IMR-90 (cell line): ENCODE measurements at regions not wholly inside any gene's neighbourhood (a gene's known extent, or its start where the extent isn't known, plus 50 kb on each side); places are given as distances from the start of the nearest gene placed in this dataset.

ENCODE experiments used
- ATAC-seq: fragments of 200-7000 bp; cut with Tn5 transposase; 2 replicates; pipeline ENCODE4 v1.9.1; 2020; ENCODE audit warnings: low read depth, mild to moderate bottlenecking, moderate library complexity
- BruUV-seq: library from RNA; stranded (reverse); fragments of 400-500 nt; replicated peaks from 2 replicates; lab custom pipeline; 2021; lab: Mats Ljungman, UMichigan
- CTCF ChIA-PET: fragments of 300-600 bp; formaldehyde crosslinking; extraction: SDS; loops from one replicate; lab custom pipeline; 2021; ENCODE audit warnings: antibody characterized with exemption; lab: Yijun Ruan, JAX
- POLR2A ChIA-PET: fragments of 300-600 bp; sonication (Branson Sonifier 250); formaldehyde crosslinking; loops from one replicate; lab custom pipeline; 2022; ENCODE audit warnings: antibody characterized with exemption; ENCODE audit not compliant: unreplicated experiment; lab: Charles Lee
- DNase-seq: peaks from one replicate; pipeline ENCODE4 v3.0.0; 2013
- H2AFZ ChIP-seq: replicated peaks from 2 replicates; pipeline ENCODE3; 2013; ENCODE audit warnings: low read length, mild to moderate bottlenecking; ENCODE audit not compliant: poor library complexity
- H2AK5ac ChIP-seq: 2 replicates; pipeline ENCODE4 v1.6.1; 2013; ENCODE audit warnings: low read depth, low read length, inconsistent platforms
- H2AK9ac ChIP-seq: replicated peaks from 2 replicates; pipeline ENCODE3; 2013; ENCODE audit warnings: mild to moderate bottlenecking, low read depth, low read length, moderate library complexity; ENCODE audit not compliant: poor library complexity
- H2BK120ac ChIP-seq: 2 replicates; pipeline ENCODE4 v1.6.1; 2013; ENCODE audit warnings: low read depth, low read length, inconsistent platforms
- H2BK15ac ChIP-seq: 3 replicates; pipeline ENCODE4 v1.6.1; 2013; ENCODE audit warnings: low read depth, low read length, inconsistent platforms
- H2BK20ac ChIP-seq: 2 replicates; pipeline ENCODE4 v1.6.1; 2013; ENCODE audit warnings: low read depth, mild to moderate bottlenecking, inconsistent platforms, low read length, moderate library complexity
- H2BK5ac ChIP-seq: 2 replicates; pipeline ENCODE4 v1.6.1; 2013; ENCODE audit warnings: mild to moderate bottlenecking, low read depth, low read length, inconsistent platforms; ENCODE audit not compliant: poor library complexity, severe bottlenecking
- H3K14ac ChIP-seq: replicated peaks from 2 replicates; pipeline ENCODE4 v1.6.1; 2013; ENCODE audit warnings: low read depth, low read length, inconsistent platforms
- H3K18ac ChIP-seq: 2 replicates; pipeline ENCODE4 v1.6.1; 2013; ENCODE audit warnings: low read depth, low read length, control low read depth
- H3K23ac ChIP-seq: 2 replicates; pipeline ENCODE4 v1.6.1; 2013; ENCODE audit warnings: low read depth, low read length, inconsistent platforms
- H3K27ac ChIP-seq: 2 replicates; pipeline ENCODE4 v1.5.1; 2013; ENCODE audit warnings: mild to moderate bottlenecking, control low read depth, low read length; ENCODE audit not compliant: insufficient read depth
- H3K27me3 ChIP-seq: 2 replicates; pipeline ENCODE4 v1.6.1; 2013; ENCODE audit warnings: low read length; ENCODE audit not compliant: control insufficient read depth, insufficient read depth
- H3K36me3 ChIP-seq: 2 replicates; pipeline ENCODE4 v1.6.1; 2013; ENCODE audit warnings: low read length, mixed read lengths; ENCODE audit not compliant: control insufficient read depth, insufficient read depth
- H3K4ac ChIP-seq: 2 replicates; pipeline ENCODE4 v1.6.1; 2013; ENCODE audit warnings: low read depth, low read length, inconsistent platforms
- H3K4me1 ChIP-seq: 2 replicates; pipeline ENCODE4 v1.6.1; 2013; ENCODE audit warnings: low read length, mixed read lengths; ENCODE audit not compliant: control insufficient read depth, insufficient read depth
- H3K4me2 ChIP-seq: 2 replicates; pipeline ENCODE4 v1.6.1; 2013; ENCODE audit warnings: low read depth, mild to moderate bottlenecking, control low read depth, low read length, moderate library complexity
- H3K4me3 ChIP-seq: 2 replicates; pipeline ENCODE4 v1.5.1; 2013; ENCODE audit warnings: low read depth, mild to moderate bottlenecking, control low read depth, low read length, moderate library complexity; ENCODE audit not compliant: insufficient read depth
- H3K56ac ChIP-seq: 2 replicates; pipeline ENCODE4 v1.6.1; 2013; ENCODE audit warnings: low read length, inconsistent platforms; ENCODE audit not compliant: insufficient read depth; ENCODE audit errors: extremely low read depth
- H3K79me1 ChIP-seq, 2 experiments: 2 replicates each; pipeline ENCODE4 v1.6.1; 2013; ENCODE audit warnings: low read length in 2 of 2, inconsistent platforms in 1 of 2, low read depth in 1 of 2
- H3K9ac ChIP-seq: 2 replicates; pipeline ENCODE4 v1.6.1; 2013; ENCODE audit warnings: low read depth, low read length, control low read depth
- H3K9me1 ChIP-seq: 2 replicates; pipeline ENCODE4 v1.6.1; 2013; ENCODE audit warnings: low read length, inconsistent platforms; ENCODE audit not compliant: insufficient read depth
- H3K9me3 ChIP-seq: 2 replicates; pipeline ENCODE4 v1.6.1; 2013; ENCODE audit warnings: low read length; ENCODE audit not compliant: control insufficient read depth, insufficient read depth
- H4K20me1 ChIP-seq: 2 replicates; pipeline ENCODE4 v1.6.1; 2013; ENCODE audit warnings: low read length, inconsistent platforms; ENCODE audit not compliant: insufficient read depth
- H4K5ac ChIP-seq: 2 replicates; pipeline ENCODE4 v1.6.1; 2013; ENCODE audit warnings: mild to moderate bottlenecking, low read depth, low read length, control low read depth
- H4K8ac ChIP-seq, 2 experiments: 2 replicates each; pipeline ENCODE4 v1.6.1; 2013; ENCODE audit warnings: low read depth in 2 of 2, low read length in 2 of 2, control low read depth in 1 of 2, inconsistent platforms in 1 of 2
- H4K91ac ChIP-seq: 2 replicates; pipeline ENCODE4 v1.6.1; 2013; ENCODE audit warnings: low read depth, low read length, inconsistent platforms; ENCODE audit not compliant: insufficient read depth
- CHD1 ChIP-seq: IDR thresholded peaks from 2 replicates; pipeline ENCODE4 v1.6.1; 2012; ENCODE audit warnings: low read depth, low read length, improper control_type of control experiment
- MAZ ChIP-seq: IDR thresholded peaks from 2 replicates; pipeline ENCODE4 v1.6.1; 2012; ENCODE audit warnings: low read depth, mild to moderate bottlenecking, low read length, improper control_type of control experiment, moderate library complexity, borderline replicate concordance
- POLR2A ChIP-seq: IDR thresholded peaks from 2 replicates; pipeline ENCODE4 v1.6.1; 2012; ENCODE audit warnings: mild to moderate bottlenecking, low read depth, low read length
- RAD21 ChIP-seq: IDR thresholded peaks from 2 replicates; pipeline ENCODE4 v1.6.1; 2012; ENCODE audit warnings: low read length, improper control_type of control experiment
- RCOR1 ChIP-seq: IDR thresholded peaks from 2 replicates; pipeline ENCODE4 v1.6.1; 2012; ENCODE audit warnings: mild to moderate bottlenecking, low read length, improper control_type of control experiment; ENCODE audit not compliant: insufficient replicate concordance
- SMC3 ChIP-seq: fragments of 150-350 bp; IDR thresholded peaks from 2 replicates; pipeline ENCODE4 v1.6.1; 2016; ENCODE audit warnings: low read depth, mild to moderate bottlenecking, antibody characterized with exemption, low read length, moderate library complexity
- WGBS, 2 experiments: methylation state at CpG; one replicate each; pipeline versions ENCODE4 v1.1.5 to v1.1.7; 2013; ENCODE audit warnings: missing lambda C conversion rate in 2 of 2; ENCODE audit not compliant: insufficient read length in 1 of 2; ENCODE audit errors: extremely low coverage in 2 of 2; 5-methylcytosine and 5-hydroxymethylcytosine counted together
- dilution Hi-C: fragments of 300-500 bp; cut with HindIII; formaldehyde crosslinking; loops from one replicate; pipeline ENCODE4 v1.14.3; 2018; ENCODE audit warnings: low sequenced_read_pairs; ENCODE audit not compliant: unreplicated experiment
- in situ Hi-C: fragments of 300-500 bp; cut with MboI; formaldehyde crosslinking; loops from 3 replicates; pipeline ENCODE4 v1.14.3; 2019; ENCODE audit warnings: low sequenced_read_pairs, inconsistent platforms, mixed read lengths
- intact Hi-C: fragments of 100-400 bp; cut with micrococcal nuclease; formaldehyde crosslinking; loops from 2 replicates; pipeline ENCODE4 v1.10.0; 2022
- TF ChIP-seq, protein P1 (sequence below): fragments of 150-350 bp; IDR thresholded peaks from 2 replicates; pipeline ENCODE4 v1.6.1; 2016; ENCODE audit warnings: low read depth, mild to moderate bottlenecking, low read length, moderate library complexity, borderline replicate concordance

DNA sequence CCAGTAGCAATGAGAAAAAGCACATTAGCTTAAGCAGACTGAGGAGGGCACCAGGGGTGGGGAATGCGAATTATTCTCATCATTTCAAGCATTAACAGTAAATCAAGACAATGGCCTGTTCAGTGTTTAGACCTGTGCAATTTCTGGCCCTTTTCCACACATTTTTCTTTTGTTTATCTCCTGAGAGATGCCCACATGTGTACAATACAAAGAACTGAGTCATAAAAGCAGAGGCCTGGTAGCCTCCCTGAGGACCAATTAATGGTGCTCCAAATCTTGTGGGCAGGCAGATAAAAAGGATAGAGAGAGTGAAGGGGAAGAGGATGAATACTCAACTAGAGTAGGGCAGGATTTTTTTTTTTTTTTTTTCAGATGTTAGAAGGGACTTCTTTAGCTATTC lies 480.8 kb downstream of the RERGL start:
- intact Hi-C loops, result no loop called here
- H3K9me3 ChIP-seq, result no peaks in the 10 kb centered on the region; the same call in 1 of the 2 replicates
- no peaks in the 10 kb centered on the region for H4K20me1 ChIP-seq
- H3K9me1 ChIP-seq, result no peaks in the 10 kb centered on the region
- H3K4me3 ChIP-seq, result no peak overlapping the region
- no peak overlapping the region for H2AK9ac ChIP-seq
- ChIA-PET CTCF (no interaction called here), POLR2A (no interaction called here)
- TF ChIP-seq RAD21 (no peak), MAZ (no peak), SMC3 (no peak), POLR2A (no peak), RCOR1 (no peak), CHD1 (no peak)
- TF ChIP-seq, protein P1, sequence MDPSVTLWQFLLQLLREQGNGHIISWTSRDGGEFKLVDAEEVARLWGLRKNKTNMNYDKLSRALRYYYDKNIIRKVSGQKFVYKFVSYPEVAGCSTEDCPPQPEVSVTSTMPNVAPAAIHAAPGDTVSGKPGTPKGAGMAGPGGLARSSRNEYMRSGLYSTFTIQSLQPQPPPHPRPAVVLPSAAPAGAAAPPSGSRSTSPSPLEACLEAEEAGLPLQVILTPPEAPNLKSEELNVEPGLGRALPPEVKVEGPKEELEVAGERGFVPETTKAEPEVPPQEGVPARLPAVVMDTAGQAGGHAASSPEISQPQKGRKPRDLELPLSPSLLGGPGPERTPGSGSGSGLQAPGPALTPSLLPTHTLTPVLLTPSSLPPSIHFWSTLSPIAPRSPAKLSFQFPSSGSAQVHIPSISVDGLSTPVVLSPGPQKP, result no peak
- H3K27ac ChIP-seq, result no peak overlapping the region
- DNase-seq, result no peak
- no peak overlapping the region for H3K23ac ChIP-seq
- no peaks in the 10 kb centered on the region for H3K36me3 ChIP-seq
- H3K27me3 ChIP-seq, result no peaks in the 10 kb centered on the region
- no peaks in the 10 kb centered on the region for H3K4me1 ChIP-seq
- H3K4ac ChIP-seq, result no peak overlapping the region
- no peak overlapping the region for H4K5ac ChIP-seq
- no peak for ATAC-seq
- H2BK15ac ChIP-seq, result no peak overlapping the region
- in situ Hi-C loops, result no loop called here
- BruUV-seq, result no TSS peak
- WGBS, 2 experiments, result no CpG with 5 or more reads among the region's 1 CpG
- no peak overlapping the region for H3K9ac ChIP-seq
- H3K79me1 ChIP-seq, result no peaks in the 10 kb centered on the region
- no peak overlapping the region for H2BK20ac ChIP-seq
- no peak overlapping the region for H2AK5ac ChIP-seq
- no peak overlapping the region for H3K18ac ChIP-seq
- H3K4me2 ChIP-seq, result no peak overlapping the region
- no peak overlapping the region for H2BK120ac ChIP-seq
- H2AFZ ChIP-seq, result no peak overlapping the region
- H3K14ac ChIP-seq, result no peak overlapping the region
- no peak overlapping the region for H4K8ac ChIP-seq
- dilution Hi-C loops, result no loop called here
- no peak overlapping the region for H2BK5ac ChIP-seq
- no peak overlapping the region for H3K56ac ChIP-seq
- no peak overlapping the region for H4K91ac ChIP-seq
